RWPE2 (cell line): ENCODE measurements at regions not wholly inside any gene's neighbourhood (a gene's known extent, or its start where the extent isn't known, plus 50 kb on each side); places are given as distances from the start of the nearest gene placed in this dataset.

Source experiments
- ATAC-seq: fragments of 200-7000 bp; cut with Tn5 transposase; 3 replicates; pipeline ENCODE4 v1.9.1; 2021; ENCODE audit warnings: low read depth
- DNase-seq: peaks from one replicate; pipeline ENCODE4 v3.0.0-alpha.2; 2020; ENCODE audit warnings: low spot score
- H3K27ac ChIP-seq: fragments of 450-650 bp; 2 replicates; pipeline ENCODE4 v1.5.1; 2017; ENCODE audit warnings: mild to moderate bottlenecking; ENCODE audit not compliant: poor library complexity, severe bottlenecking
- H3K27me3 ChIP-seq: fragments of 250-450 bp; sonication (Bioruptor Pico); 2 replicates; pipeline ENCODE4 v1.5.1; 2021; ENCODE audit warnings: mild to moderate bottlenecking, moderate library complexity; ENCODE audit not compliant: insufficient read depth, poor library complexity, severe bottlenecking
- H3K36me3 ChIP-seq: fragments of 250-450 bp; sonication (Bioruptor Pico); 2 replicates; pipeline ENCODE4 v1.5.1; 2020; ENCODE audit warnings: low read depth, mild to moderate bottlenecking, moderate library complexity
- H3K4me1 ChIP-seq: fragments of 250-450 bp; sonication (Bioruptor Pico); 2 replicates; pipeline ENCODE4 v1.5.1; 2021; ENCODE audit warnings: mild to moderate bottlenecking, moderate library complexity; ENCODE audit not compliant: insufficient read depth, poor library complexity, severe bottlenecking
- H3K4me3 ChIP-seq: fragments of 250-450 bp; sonication (Bioruptor Pico); 2 replicates; pipeline ENCODE4 v1.5.1; 2021; ENCODE audit warnings: mild to moderate bottlenecking, moderate library complexity; ENCODE audit not compliant: severe bottlenecking
- H3K9me3 ChIP-seq: fragments of 250-450 bp; sonication (Bioruptor Pico); 2 replicates; pipeline ENCODE4 v1.5.1; 2021; ENCODE audit warnings: mild to moderate bottlenecking, moderate library complexity; ENCODE audit not compliant: severe bottlenecking
- TF ChIP-seq, protein P1 (sequence below): fragments of 450-650 bp; IDR thresholded peaks from one replicate; pipeline ENCODE4 v1.5.1; 2017; ENCODE audit warnings: mild to moderate bottlenecking, moderate library complexity; ENCODE audit not compliant: poor library complexity, severe bottlenecking

GRCh38 chr6:48417927-48418326 is 306.9 kb upstream of the PTCHD4 start:
- H3K4me3 ChIP-seq, result no peak overlapping the region
- ATAC-seq (no peak), DNase-seq (no peak)
- no peaks in the 10 kb centered on the region for H3K27me3 ChIP-seq
- TF ChIP-seq, protein P1, sequence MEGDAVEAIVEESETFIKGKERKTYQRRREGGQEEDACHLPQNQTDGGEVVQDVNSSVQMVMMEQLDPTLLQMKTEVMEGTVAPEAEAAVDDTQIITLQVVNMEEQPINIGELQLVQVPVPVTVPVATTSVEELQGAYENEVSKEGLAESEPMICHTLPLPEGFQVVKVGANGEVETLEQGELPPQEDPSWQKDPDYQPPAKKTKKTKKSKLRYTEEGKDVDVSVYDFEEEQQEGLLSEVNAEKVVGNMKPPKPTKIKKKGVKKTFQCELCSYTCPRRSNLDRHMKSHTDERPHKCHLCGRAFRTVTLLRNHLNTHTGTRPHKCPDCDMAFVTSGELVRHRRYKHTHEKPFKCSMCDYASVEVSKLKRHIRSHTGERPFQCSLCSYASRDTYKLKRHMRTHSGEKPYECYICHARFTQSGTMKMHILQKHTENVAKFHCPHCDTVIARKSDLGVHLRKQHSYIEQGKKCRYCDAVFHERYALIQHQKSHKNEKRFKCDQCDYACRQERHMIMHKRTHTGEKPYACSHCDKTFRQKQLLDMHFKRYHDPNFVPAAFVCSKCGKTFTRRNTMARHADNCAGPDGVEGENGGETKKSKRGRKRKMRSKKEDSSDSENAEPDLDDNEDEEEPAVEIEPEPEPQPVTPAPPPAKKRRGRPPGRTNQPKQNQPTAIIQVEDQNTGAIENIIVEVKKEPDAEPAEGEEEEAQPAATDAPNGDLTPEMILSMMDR, result no peak
- no peak overlapping the region for H3K27ac ChIP-seq
- no peaks in the 10 kb centered on the region for H3K36me3 ChIP-seq
- no peaks in the 10 kb centered on the region for H3K9me3 ChIP-seq
- H3K4me1 ChIP-seq, result no peaks in the 10 kb centered on the region

DNA sequence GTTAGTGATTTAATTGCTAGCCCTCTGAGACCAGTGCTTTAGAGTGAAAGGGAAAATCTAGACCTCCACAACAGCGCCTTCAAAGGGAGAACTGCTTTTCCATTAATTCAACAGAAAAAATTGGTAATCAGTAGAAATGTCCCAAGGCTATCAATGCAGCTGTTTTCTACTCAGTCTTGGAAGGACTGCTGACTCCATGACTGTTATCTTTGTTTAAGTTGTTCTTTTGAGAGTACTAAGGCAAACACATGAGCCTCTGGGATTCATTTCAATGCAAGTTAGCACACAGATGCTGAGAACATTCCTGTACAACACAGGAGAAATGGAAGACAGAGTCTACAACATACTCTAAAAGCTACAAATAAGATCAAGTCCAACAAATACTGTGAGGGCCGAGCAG is 301.7 kb upstream of the PTCHD4 start:
- Histone ChIP-seq H3K36me3 (no peaks in the 10 kb centered on the region), H3K4me3 (no peak overlapping the region), H3K4me1 (no peaks in the 10 kb centered on the region), H3K9me3 (no peaks in the 10 kb centered on the region), H3K27ac (no peak overlapping the region), H3K27me3 (no peaks in the 10 kb centered on the region)
- TF ChIP-seq, protein P1, result no peak
- DNase-seq, result no peak
- no peak for ATAC-seq

DNA sequence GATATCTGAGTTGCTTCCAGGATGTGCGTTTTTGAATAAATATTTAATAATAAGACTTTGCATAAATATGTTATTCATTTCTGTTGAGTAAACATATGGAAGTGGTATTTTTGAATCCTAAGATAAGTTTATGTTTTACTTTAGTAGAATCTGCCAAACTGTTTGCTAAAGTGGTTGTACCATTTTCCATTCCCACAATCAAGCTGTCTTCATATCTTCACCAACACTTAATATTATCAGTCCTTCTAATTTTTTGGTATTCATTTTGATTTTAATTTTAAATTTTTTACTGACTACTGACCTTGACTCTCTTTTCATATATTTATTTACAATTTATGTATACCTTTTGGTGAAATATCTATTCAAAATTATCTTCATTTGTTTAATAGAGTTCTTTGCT is 293.9 kb upstream of the PTCHD4 start:
- TF ChIP-seq, protein P1, result no peak
- no peaks in the 10 kb centered on the region for H3K36me3 ChIP-seq
- H3K27ac ChIP-seq, result no peak overlapping the region
- H3K4me1 ChIP-seq, result no peaks in the 10 kb centered on the region
- H3K27me3 ChIP-seq, result no peaks in the 10 kb centered on the region
- DNase-seq (no peak), ATAC-seq (no peak)
- no peak overlapping the region for H3K4me3 ChIP-seq
- H3K9me3 ChIP-seq, result no peaks in the 10 kb centered on the region

DNA sequence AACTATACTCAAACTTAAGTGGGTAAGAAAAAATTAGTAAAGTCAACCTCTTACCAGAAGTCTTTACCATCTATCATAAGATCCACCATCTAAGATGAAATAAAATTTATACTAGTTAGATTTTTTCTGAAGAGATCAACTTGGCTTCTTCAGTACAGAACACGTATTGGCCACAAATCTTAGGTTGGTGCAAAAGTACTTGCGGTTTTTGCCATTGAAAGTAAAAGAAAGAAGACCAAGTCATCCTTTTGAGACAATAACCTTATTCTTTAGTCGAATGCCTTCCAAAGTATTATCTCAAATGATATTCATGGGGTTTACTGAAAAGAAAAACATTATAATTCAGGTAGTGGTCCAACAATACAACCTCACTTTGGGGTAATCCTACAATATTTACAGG is 292.6 kb upstream of the PTCHD4 start:
- Histone ChIP-seq H3K4me3 (no peak overlapping the region), H3K36me3 (no peaks in the 10 kb centered on the region), H3K27ac (no peak overlapping the region), H3K4me1 (peaks cover under 1% of the 10 kb centered on the region), H3K27me3 (no peaks in the 10 kb centered on the region), H3K9me3 (no peaks in the 10 kb centered on the region)
- no peak for ATAC-seq
- TF ChIP-seq, protein P1, result no peak
- no peak for DNase-seq

GRCh38 chr6:48401016-48401415 is 290.0 kb upstream of the PTCHD4 start:
- TF ChIP-seq, protein P1, result no peak
- ATAC-seq (no peak), DNase-seq (no peak)
- Histone ChIP-seq H3K4me1 (peaks cover 9% of the 10 kb centered on the region), H3K9me3 (no peaks in the 10 kb centered on the region), H3K27ac (no peak overlapping the region), H3K36me3 (no peaks in the 10 kb centered on the region), H3K27me3 (no peaks in the 10 kb centered on the region), H3K4me3 (no peak overlapping the region)
